ENCODE measurements at regions not wholly inside any gene's neighbourhood (a gene's known extent, or its start where the extent isn't known, plus 50 kb on each side); places are given as distances from the start of the nearest gene placed in this dataset.
A peak's percentile ranks its signal among the peaks of the same experiment; 100 is the strongest.

DNA sequence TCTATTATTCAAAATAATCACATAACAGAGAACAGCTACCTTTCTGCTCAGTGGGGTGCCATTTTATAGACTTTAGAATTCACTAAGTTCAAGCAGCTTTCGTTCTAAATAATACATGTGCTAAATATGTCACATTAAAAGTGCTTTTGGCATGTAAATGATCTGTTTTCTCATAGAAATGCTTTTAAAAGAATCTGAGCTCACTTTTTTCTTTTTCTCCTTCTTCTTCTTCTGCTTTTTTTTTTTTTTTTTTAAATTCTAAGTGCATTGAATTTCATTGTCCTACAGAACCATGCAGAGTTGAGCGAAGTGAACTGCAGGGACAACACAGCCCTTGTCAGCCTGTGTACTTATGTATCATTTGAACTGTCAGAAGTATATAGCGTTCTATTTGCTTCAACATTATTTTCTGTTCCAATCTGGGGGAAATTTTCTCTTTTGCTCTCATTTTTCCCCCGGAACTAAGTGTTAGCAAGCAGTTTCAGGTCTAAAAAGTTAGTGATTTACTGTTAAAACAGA lies 193.8 kb upstream of the TMCO5A start:
- H3K27me3 Mint-ChIP-seq = peaks cover 7% of the 10 kb centered on the region in 2 donors
- no peaks in the 10 kb centered on the region for H3K4me1 Mint-ChIP-seq
- H3K27ac Mint-ChIP-seq = no peak overlapping the region
- DNase-seq = no peak
- peaks cover 0 to 3% (median 0%) of the 10 kb centered on the region in 5 donors for H3K9me3 Mint-ChIP-seq
- no peaks in the 10 kb centered on the region for H3K4me1 ChIP-seq (ENCODE audit: insufficient read depth, low read length)
- peaks cover 0 to 3% (median 0%) of the 10 kb centered on the region in 3 donors for H3K36me3 Mint-ChIP-seq
- POLR2A ChIA-PET = no interaction called here
- no peak overlapping the region for H3K4me3 Mint-ChIP-seq
- CTCF ChIA-PET = no interaction called here
- no peaks in the 10 kb centered on the region for H3K9me3 ChIP-seq (ENCODE audit: low read length)
- H3K4me3 ChIP-seq (ENCODE audit: low read length) = no peak overlapping the region
- no peaks in the 10 kb centered on the region for H3K36me3 ChIP-seq (ENCODE audit: insufficient read depth, low read length)
- no peak overlapping the region for H3K27ac ChIP-seq (ENCODE audit: low read depth, low read length)
- H3K27me3 ChIP-seq (ENCODE audit: insufficient read depth, low read length, poor library complexity, severe bottlenecking) = no peaks in the 10 kb centered on the region

DNA sequence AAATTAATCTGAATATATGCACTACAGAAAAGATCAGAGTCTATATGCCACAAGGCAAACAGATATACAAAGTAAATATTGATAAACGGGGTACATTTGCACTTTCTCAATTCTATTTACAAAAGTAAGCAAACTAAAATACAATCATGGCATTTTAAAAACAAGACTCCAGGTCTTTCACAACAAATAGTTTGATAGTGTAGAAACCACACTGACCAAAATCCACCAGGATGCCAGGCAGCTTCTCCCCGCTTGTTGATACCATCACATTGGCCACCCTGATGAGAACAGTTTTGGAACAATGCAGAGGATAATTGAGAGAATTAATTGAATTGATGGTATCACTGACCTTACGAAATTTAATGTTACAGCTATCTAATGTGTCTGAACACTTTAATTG lies 190.6 kb upstream of the TMCO5A start:
- peaks cover 0 to 3% (median 0%) of the 10 kb centered on the region in 3 donors for H3K36me3 Mint-ChIP-seq
- no peaks in the 10 kb centered on the region for H3K27me3 ChIP-seq (ENCODE audit: insufficient read depth, low read length, poor library complexity, severe bottlenecking)

DNA sequence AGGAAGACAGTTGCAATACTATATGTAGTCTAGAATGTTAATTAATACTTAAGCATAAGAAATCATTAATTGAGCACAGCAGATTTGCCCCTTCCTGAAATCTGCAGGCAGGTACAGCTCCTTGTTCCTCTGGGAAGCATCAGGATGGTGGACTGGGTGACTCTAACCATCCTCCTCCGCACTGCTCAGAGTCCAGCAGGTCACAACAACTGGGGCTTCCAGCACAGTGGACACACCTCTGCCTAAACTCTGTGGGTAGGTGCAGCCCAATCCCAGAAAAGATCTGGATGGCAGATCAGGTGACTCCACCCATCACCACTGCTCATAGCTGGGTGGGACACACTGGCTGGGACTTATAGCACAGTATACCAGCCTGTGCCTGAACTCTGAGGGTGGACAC lies 189.9 kb upstream of the TMCO5A start:
- H3K36me3 Mint-ChIP-seq = peaks cover 0 to 3% (median 0%) of the 10 kb centered on the region in 3 donors
- peaks cover 0 to 16% (median 10%) of the 10 kb centered on the region in 5 donors for H3K9me3 Mint-ChIP-seq
- H3K36me3 ChIP-seq (ENCODE audit: insufficient read depth, low read length) = no peaks in the 10 kb centered on the region
- no peak overlapping the region for H3K27ac Mint-ChIP-seq
- no peak overlapping the region for H3K27ac ChIP-seq (ENCODE audit: low read depth, low read length)
- CTCF ChIA-PET = no interaction called here
- no peak overlapping the region for H3K4me3 Mint-ChIP-seq
- no peaks in the 10 kb centered on the region for H3K9me3 ChIP-seq (ENCODE audit: low read length)
- no peaks in the 10 kb centered on the region for H3K27me3 ChIP-seq (ENCODE audit: insufficient read depth, low read length, poor library complexity, severe bottlenecking)
- no peaks in the 10 kb centered on the region for H3K4me1 Mint-ChIP-seq
- peaks cover 7 to 8% of the 10 kb centered on the region in 2 donors for H3K27me3 Mint-ChIP-seq
- POLR2A ChIA-PET = no interaction called here
- no peak overlapping the region for H3K4me3 ChIP-seq (ENCODE audit: low read length)
- no peaks in the 10 kb centered on the region for H3K4me1 ChIP-seq (ENCODE audit: insufficient read depth, low read length)
- no peak for DNase-seq

More for the DNA sequence above, 190.6 kb upstream of the TMCO5A start:
- H3K4me1 Mint-ChIP-seq = no peaks in the 10 kb centered on the region
- Histone ChIP-seq H3K9me3 (ENCODE audit: low read length) (no peaks in the 10 kb centered on the region), H3K27ac (ENCODE audit: low read depth, low read length) (no peak overlapping the region), H3K36me3 (ENCODE audit: insufficient read depth, low read length) (no peaks in the 10 kb centered on the region), H3K4me1 (ENCODE audit: insufficient read depth, low read length) (no peaks in the 10 kb centered on the region), H3K4me3 (ENCODE audit: low read length) (no peak overlapping the region)
- no peak overlapping the region for H3K27ac Mint-ChIP-seq
- H3K4me3 Mint-ChIP-seq = no peak overlapping the region
- CTCF ChIA-PET = no interaction called here
- peaks cover 0 to 11% (median 10%) of the 10 kb centered on the region in 5 donors for H3K9me3 Mint-ChIP-seq
- no peak for DNase-seq
- peaks cover 7 to 8% of the 10 kb centered on the region in 2 donors for H3K27me3 Mint-ChIP-seq
- POLR2A ChIA-PET = no interaction called here

DNA sequence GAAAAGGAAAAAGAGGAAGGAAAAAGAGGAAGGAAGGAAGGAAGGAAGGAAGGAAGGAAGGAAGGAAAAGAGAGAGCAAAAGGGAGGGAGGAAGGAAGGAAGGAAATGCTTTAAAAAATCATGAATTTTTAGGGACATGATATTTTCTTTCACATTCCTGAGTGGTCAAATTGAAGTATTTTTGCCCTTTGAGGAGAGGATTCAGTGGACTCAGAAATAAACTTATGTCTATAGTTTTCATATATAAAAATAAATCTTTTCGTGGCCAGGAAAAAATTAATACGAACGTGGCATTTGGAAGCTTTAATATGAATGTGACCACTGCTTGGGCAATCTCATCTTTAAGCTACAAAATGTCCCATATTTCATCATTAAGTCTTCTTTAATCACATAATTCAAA lies 183.0 kb upstream of the TMCO5A start:
- Histone ChIP-seq H3K9me3 (ENCODE audit: low read length) (no peaks in the 10 kb centered on the region), H3K27me3 (ENCODE audit: insufficient read depth, low read length, poor library complexity, severe bottlenecking) (no peaks in the 10 kb centered on the region), H3K4me3 (ENCODE audit: low read length) (no peak overlapping the region), H3K4me1 (ENCODE audit: insufficient read depth, low read length) (no peaks in the 10 kb centered on the region), H3K27ac (ENCODE audit: low read depth, low read length) (no peak overlapping the region), H3K36me3 (ENCODE audit: insufficient read depth, low read length) (no peaks in the 10 kb centered on the region)
- DNase-seq = no peak
- H3K27me3 Mint-ChIP-seq = no peaks in the 10 kb centered on the region
- peaks cover 0 to 12% (median 6%) of the 10 kb centered on the region in 5 donors for H3K9me3 Mint-ChIP-seq
- ChIA-PET CTCF (no interaction called here), POLR2A (no interaction called here)
- H3K4me3 Mint-ChIP-seq = no peak overlapping the region
- H3K36me3 Mint-ChIP-seq = no peaks in the 10 kb centered on the region
- H3K4me1 Mint-ChIP-seq = no peaks in the 10 kb centered on the region
- no peak overlapping the region for H3K27ac Mint-ChIP-seq

- Histone ChIP-seq H3K9me3 (ENCODE audit: low read length) (no peaks in the 10 kb centered on the region), H3K4me3 (ENCODE audit: low read length) (no peak overlapping the region), H3K4me1 (ENCODE audit: insufficient read depth, low read length) (no peaks in the 10 kb centered on the region), H3K27me3 (ENCODE audit: insufficient read depth, low read length, poor library complexity, severe bottlenecking) (no peaks in the 10 kb centered on the region), H3K36me3 (ENCODE audit: insufficient read depth, low read length) (no peaks in the 10 kb centered on the region), H3K27ac (ENCODE audit: low read depth, low read length) (no peak overlapping the region)
- Mint-ChIP-seq H3K27me3 (no peaks in the 10 kb centered on the region), H3K4me3 (no peak overlapping the region), H3K9me3 (no peaks in the 10 kb centered on the region), H3K36me3 (no peaks in the 10 kb centered on the region), H3K4me1 (no peaks in the 10 kb centered on the region), H3K27ac (no peak overlapping the region)
- ChIA-PET POLR2A (no interaction called here), CTCF (no interaction called here)
- DNase-seq = no peak
Observed at GRCh38 chr15:37756407-37756806, 178.0 kb upstream of the TMCO5A start.

DNA sequence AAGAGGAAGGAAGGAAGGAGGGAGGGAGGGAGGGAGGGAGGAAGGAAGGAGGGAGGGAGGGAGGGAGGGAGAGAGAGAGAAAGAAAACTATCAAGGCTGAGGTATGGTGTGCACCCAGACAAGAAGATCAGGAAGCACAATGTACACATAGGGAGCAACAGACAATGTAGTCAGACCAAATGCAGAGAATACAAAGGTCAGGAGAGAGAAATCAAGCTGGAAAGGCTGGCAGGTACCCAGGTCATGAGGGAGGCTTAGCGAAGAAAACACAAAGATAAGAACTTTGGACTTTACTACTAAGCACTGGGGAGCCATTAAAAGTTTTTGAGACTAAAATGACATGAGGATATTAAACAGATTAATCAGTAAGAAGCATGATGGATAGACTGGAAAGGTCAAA lies 176.0 kb upstream of the TMCO5A start:
- Mint-ChIP-seq H3K9me3 (no peaks in the 10 kb centered on the region), H3K4me3 (no peak overlapping the region), H3K36me3 (no peaks in the 10 kb centered on the region), H3K27ac (no peak overlapping the region), H3K27me3 (no peaks in the 10 kb centered on the region), H3K4me1 (no peaks in the 10 kb centered on the region)
- no peak for DNase-seq
- no peaks in the 10 kb centered on the region for H3K9me3 ChIP-seq (ENCODE audit: low read length)
- H3K27me3 ChIP-seq (ENCODE audit: insufficient read depth, low read length, poor library complexity, severe bottlenecking) = no peaks in the 10 kb centered on the region
- H3K4me3 ChIP-seq (ENCODE audit: low read length) = no peak overlapping the region
- no peak overlapping the region for H3K27ac ChIP-seq (ENCODE audit: low read depth, low read length)
- CTCF ChIA-PET = no interaction called here
- POLR2A ChIA-PET = no interaction called here
- H3K4me1 ChIP-seq (ENCODE audit: insufficient read depth, low read length) = no peaks in the 10 kb centered on the region
- no peaks in the 10 kb centered on the region for H3K36me3 ChIP-seq (ENCODE audit: insufficient read depth, low read length)

DNA sequence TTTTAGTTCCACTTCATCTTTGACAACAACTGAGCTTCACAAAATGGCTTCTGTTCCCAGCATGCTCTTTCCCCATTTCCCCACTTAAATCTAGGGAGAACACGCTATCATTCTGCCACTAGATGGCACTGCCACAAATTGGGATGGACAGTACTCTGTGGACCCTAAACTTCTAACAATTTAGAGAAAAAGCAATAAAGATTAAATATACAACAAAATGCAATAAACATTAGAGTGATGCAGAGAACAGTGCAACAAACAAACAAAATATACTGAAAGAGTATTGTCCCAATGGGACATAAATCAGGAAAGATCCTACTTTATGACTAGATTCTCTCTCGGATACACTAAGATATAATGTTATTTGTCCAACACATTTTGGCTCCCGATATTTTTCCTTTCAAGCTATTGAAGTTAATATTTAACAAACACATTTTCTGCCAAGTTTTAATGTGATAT lies 169.7 kb upstream of the TMCO5A start:
- H3K4me1 ChIP-seq (ENCODE audit: insufficient read depth, low read length) = peaks cover 4% of the 10 kb centered on the region
- ChIA-PET CTCF (interaction anchor here (0.9 to 1.3 kb wide), 3 partner anchors 10 to 28 kb away, joined by 3 read pairs; no protein-coding TSS in a partner anchor), POLR2A (no interaction called here)
- Mint-ChIP-seq H3K4me3 (no peak overlapping the region), H3K27ac (no peak overlapping the region), H3K9me3 (no peaks in the 10 kb centered on the region), H3K4me1 (peaks cover 20 to 29% (median 28%) of the 10 kb centered on the region in 3 donors), H3K27me3 (no peaks in the 10 kb centered on the region), H3K36me3 (no peaks in the 10 kb centered on the region)
- no peaks in the 10 kb centered on the region for H3K9me3 ChIP-seq (ENCODE audit: low read length)
- peak in 1 of 5 donors; percentile 1 for DNase-seq
- H3K27ac ChIP-seq (ENCODE audit: low read depth, low read length) = no peak overlapping the region
- H3K27me3 ChIP-seq (ENCODE audit: insufficient read depth, low read length, poor library complexity, severe bottlenecking) = no peaks in the 10 kb centered on the region
- H3K36me3 ChIP-seq (ENCODE audit: insufficient read depth, low read length) = no peaks in the 10 kb centered on the region
- no peak overlapping the region for H3K4me3 ChIP-seq (ENCODE audit: low read length)

GRCh38 chr15:37765786-37766185 lies 168.7 kb upstream of the TMCO5A start:
- peaks cover 20 to 29% (median 28%) of the 10 kb centered on the region in 3 donors for H3K4me1 Mint-ChIP-seq
- DNase-seq = no peak
- H3K9me3 ChIP-seq (ENCODE audit: low read length) = no peaks in the 10 kb centered on the region
- H3K4me3 Mint-ChIP-seq = peak overlapping the region in 4 of 7 donors; percentile 12 to 58 (median 27)
- H3K36me3 Mint-ChIP-seq = no peaks in the 10 kb centered on the region
- ChIA-PET CTCF (interaction anchor here (1.0 kb wide), 1 partner anchor 9 kb away, joined by 3 read pairs; no protein-coding TSS in a partner anchor), POLR2A (no interaction called here)
- H3K27me3 ChIP-seq (ENCODE audit: insufficient read depth, low read length, poor library complexity, severe bottlenecking) = no peaks in the 10 kb centered on the region
- no peak overlapping the region for H3K4me3 ChIP-seq (ENCODE audit: low read length)
- H3K27me3 Mint-ChIP-seq = no peaks in the 10 kb centered on the region
- no peaks in the 10 kb centered on the region for H3K9me3 Mint-ChIP-seq
- no peak overlapping the region for H3K27ac Mint-ChIP-seq
- H3K27ac ChIP-seq (ENCODE audit: low read depth, low read length) = no peak overlapping the region
- H3K4me1 ChIP-seq (ENCODE audit: insufficient read depth, low read length) = peaks cover 4% of the 10 kb centered on the region
- H3K36me3 ChIP-seq (ENCODE audit: insufficient read depth, low read length) = no peaks in the 10 kb centered on the region

Data from CD8-positive, alpha-beta memory T cell (primary cell).